HG03565 (cell line): ENCODE measurements at regions not wholly inside any gene's neighbourhood (a gene's known extent, or its start where the extent isn't known, plus 50 kb on each side); places are given as distances from the start of the nearest gene placed in this dataset.
"Not testable (repeated sequence)": the region's sequence is repeated elsewhere in the genome, so short reads cannot be mapped to it uniquely, and the experiment has no call there.

Experiments
- ATAC-seq: cut with Tn5 transposase; IDR thresholded peaks from one replicate; pipeline ENCODE4 v1.9.1; 2021; ENCODE audit warnings: mild to moderate bottlenecking, moderate library complexity; ENCODE audit not compliant: unreplicated experiment

DNA sequence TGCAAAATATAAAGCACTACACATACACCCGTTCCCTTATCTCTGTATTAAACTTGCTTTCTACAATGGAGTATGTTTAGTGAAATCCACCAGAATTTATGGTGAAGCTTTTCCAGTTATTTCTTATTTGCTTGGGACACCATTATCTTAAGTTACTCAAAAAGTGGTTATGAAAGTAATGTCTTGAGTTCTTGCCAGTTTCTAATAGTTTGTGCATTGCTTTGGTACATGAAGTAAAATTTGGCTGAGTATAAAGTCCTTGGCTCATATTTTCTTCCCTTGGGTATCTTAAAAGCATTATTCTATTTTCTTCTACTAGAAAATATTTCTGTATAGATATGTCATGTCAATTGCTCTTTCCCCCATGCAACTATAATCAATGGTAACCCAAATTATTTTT is 85.2 kb downstream of the POLR1F start:
- no peak for ATAC-seq

DNA sequence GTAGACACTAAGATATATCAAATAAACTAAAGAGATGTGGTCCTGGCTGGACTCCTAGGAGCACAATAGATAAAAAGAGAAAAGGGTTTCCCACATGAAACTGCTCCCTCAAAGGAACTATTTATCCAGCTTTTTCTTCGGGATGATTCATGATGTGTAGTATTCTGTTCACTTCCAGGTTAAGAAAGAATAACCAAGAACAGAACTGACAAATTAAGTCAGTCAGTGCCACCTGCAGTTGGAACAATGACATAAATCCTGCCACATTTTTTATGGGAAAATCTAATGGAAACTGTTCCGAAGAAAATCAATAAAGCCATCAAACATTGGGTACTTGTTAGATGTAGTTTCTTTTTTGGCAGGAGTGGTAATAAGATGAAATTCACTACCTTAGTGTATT is 87.1 kb downstream of the POLR1F start:
- no peak for ATAC-seq

- no peak for ATAC-seq
Measured at GRCh38 chr7:19620470-19620869, 88.4 kb downstream of the POLR1F start.

- ATAC-seq = no peak
Measured at GRCh38 chr7:19619122-19619521, 89.7 kb downstream of the POLR1F start.

DNA sequence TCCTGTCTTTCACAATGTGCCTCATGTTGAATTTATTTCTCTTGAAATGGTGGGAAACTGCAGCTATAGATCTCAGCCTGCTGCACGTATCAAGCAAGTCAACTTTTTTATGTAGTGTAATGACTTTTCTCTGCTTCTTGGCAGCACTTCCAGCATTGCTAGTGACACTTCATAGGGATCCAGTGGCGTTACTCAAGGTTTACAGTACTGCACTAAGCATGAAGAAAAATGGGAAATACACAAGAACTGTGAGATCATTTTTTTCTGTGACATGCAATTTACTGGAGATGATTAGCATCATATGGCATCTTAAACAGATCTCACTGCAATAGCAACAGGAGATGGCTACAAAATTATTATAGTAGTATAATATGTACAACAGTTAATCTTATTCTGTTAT is 90.9 kb downstream of the POLR1F start:
- no peak for ATAC-seq

GRCh38 chr7:19610194-19610943 is 98.5 kb downstream of the POLR1F start:
- no peak for ATAC-seq

GRCh38 chr7:19589446-19589845 is 119.4 kb downstream of the POLR1F start:
- no peak for ATAC-seq

- ATAC-seq = no peak
Measured at GRCh38 chr7:19587291-19587690, 121.5 kb downstream of the POLR1F start.

DNA sequence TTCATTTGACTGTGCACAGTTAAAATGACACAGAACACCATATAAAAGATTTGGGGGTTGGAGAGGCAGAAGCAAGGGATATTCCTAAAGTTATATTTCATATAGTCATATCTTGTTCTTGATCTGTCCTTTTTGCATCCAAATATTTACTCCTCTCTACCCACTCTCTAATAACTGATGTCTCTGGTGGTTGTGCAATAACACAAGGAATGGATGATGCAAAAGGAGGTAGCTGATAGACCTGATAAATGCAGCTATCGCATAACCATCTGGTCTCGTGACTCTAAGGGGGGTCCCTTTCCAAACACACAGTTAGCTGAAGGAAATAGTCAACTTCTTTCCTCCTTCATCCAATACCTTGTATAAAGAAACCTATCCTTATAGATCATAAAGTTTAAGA is 123.1 kb downstream of the POLR1F start:
- ATAC-seq = no peak

GRCh38 chr7:19575909-19576557 is 132.8 kb downstream of the POLR1F start:
- no peak for ATAC-seq

DNA sequence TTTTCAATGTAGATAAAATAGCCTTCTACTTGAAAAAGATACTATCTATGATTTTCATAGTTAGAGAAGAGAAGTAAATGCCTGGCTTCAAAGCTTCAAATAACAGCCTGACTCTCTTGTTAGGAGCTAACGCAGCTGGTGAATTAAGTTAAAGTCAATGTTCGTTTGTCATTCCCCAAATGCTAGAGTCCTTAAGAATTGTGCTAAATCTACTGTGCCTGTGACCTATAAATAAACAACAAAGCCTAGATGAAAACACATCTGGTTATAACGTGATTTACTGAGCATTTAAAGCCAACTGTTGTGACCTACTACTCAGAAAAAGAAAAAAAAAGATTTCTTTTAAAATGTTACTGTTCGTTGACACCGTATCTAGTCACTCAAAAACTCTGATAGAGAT is 134.7 kb downstream of the POLR1F start:
- no peak for ATAC-seq

GRCh38 chr7:19572566-19572965 is 136.3 kb downstream of the POLR1F start:
- ATAC-seq = no peak

DNA sequence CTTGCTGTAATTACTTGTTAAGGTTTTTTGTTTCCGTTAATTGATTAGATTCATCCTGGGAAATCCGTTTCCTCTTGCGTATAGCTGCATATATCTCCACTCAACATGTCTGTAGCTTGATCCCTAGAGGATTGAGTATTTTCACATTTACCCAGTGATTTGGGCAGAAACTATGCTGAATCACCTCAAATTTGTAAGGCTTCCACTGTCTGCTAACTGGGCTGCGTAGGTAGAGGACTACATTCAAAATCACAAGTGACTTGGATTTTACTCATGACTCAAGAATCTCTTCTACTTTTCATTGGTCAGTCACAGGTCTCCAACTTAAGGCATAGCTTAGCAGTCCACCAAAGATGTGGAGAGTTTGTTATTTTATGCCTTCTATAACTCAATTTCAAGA is 141.8 kb downstream of the POLR1F start:
- no peak for ATAC-seq

DNA sequence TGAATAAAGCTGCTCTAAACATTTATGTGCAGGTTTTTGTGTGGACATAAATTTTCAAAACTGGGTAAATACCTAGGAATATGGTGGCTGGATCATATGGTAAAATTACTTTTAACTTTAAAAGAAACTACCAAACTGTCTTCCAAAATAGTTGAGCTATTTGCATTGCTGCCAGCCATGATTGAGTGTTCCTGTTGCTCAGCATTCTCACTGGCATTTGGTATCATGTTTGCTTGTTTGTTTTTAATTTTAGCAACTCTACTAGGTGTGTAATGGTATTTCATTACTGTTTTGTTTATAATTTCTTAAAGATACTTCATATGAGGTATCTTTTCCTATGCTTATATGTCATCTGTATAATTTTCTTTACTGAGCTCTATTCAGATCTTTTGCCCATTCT is 143.2 kb downstream of the POLR1F start:
- ATAC-seq = no peak

- ATAC-seq = no peak
Measured at GRCh38 chr7:19561121-19561805, 147.6 kb downstream of the POLR1F start.

GRCh38 chr7:19560111-19560883 is 148.5 kb downstream of the POLR1F start:
- ATAC-seq = no peak

- ATAC-seq = no peak
Measured at GRCh38 chr7:19558527-19558926, 150.3 kb downstream of the POLR1F start.

GRCh38 chr7:19557726-19558465 is 150.9 kb downstream of the POLR1F start:
- no peak for ATAC-seq

GRCh38 chr7:19554581-19554980 is 154.3 kb downstream of the POLR1F start:
- no peak for ATAC-seq

GRCh38 chr7:19552576-19552975 is 156.3 kb downstream of the POLR1F start:
- peak; percentile 62 for ATAC-seq

DNA sequence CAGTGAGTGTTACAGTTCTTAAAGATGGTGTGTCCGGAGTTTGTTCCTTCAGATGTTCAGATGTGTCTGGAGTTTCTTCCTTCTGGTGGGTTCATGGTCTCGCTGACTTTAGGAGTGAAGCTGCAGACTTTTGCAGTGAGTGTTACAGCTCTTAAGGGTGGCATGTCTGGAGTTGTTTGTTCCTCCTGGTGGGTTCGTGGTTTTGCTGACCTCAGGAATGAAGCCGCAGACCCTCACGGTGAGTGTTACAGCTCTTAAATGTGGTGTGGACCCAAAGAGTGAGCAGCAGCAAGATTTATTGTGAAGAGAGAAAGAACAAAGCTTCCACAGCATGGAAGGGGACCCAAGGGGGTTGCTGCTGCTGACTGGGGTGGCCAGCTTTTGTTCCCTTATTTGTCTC is 159.6 kb downstream of the POLR1F start:
- ATAC-seq = not testable (repeated sequence)
